Neural progenitor cell (in vitro differentiated cells): ENCODE measurements at regions not wholly inside any gene's neighbourhood (a gene's known extent, or its start where the extent isn't known, plus 50 kb on each side); places are given as distances from the start of the nearest gene placed in this dataset.

Experiments
- DNase-seq: peaks from one replicate; pipeline ENCODE4 v3.0.0-alpha.2; 2016; ENCODE audit warnings: low spot score
- H2AFZ ChIP-seq: fragments of 200-600 bp; sonication (generic); replicated peaks from 2 replicates; pipeline ENCODE4 v1.6.1; 2016; ENCODE audit warnings: antibody characterized with exemption
- H3F3A ChIP-seq: fragments of 200-600 bp; sonication (generic); 2 replicates; pipeline ENCODE4 v1.6.1; 2016; ENCODE audit warnings: antibody characterized with exemption, low read depth
- H3K27ac ChIP-seq: fragments of 200-600 bp; sonication (generic); 2 replicates; pipeline ENCODE4 v1.5.1; 2016; ENCODE audit warnings: mild to moderate bottlenecking
- H3K27me3 ChIP-seq: fragments of 200-600 bp; sonication (generic); 2 replicates; pipeline ENCODE4 v1.6.1; 2016; ENCODE audit warnings: mild to moderate bottlenecking, moderate library complexity
- H3K36me3 ChIP-seq: fragments of 200-600 bp; sonication (generic); 2 replicates; pipeline ENCODE4 v1.5.1; 2016
- H3K4me1 ChIP-seq: fragments of 200-600 bp; sonication (generic); 2 replicates; pipeline ENCODE4 v1.6.1; 2016; ENCODE audit warnings: mixed run types
- H3K4me2 ChIP-seq: fragments of 200-600 bp; sonication (generic); 2 replicates; pipeline ENCODE4 v1.6.1; 2016
- H3K4me3 ChIP-seq: fragments of 200-600 bp; sonication (generic); 2 replicates; pipeline ENCODE4 v1.5.1; 2016
- H3K79me2 ChIP-seq: fragments of 200-600 bp; sonication (generic); 2 replicates; pipeline ENCODE4 v1.6.1; 2016; ENCODE audit warnings: low read depth
- H3K9ac ChIP-seq: fragments of 200-600 bp; sonication (generic); 2 replicates; pipeline ENCODE4 v1.6.1; 2016
- H3K9me3 ChIP-seq: fragments of 200-600 bp; sonication (generic); 2 replicates; pipeline ENCODE4 v1.5.1; 2016; ENCODE audit warnings: low read depth
- H4K20me1 ChIP-seq: fragments of 200-600 bp; sonication (generic); 2 replicates; pipeline ENCODE4 v1.6.1; 2016; ENCODE audit warnings: low read depth
- H3K27ac Mint-ChIP-seq: 3 replicates; pipeline ENCODE4 v1.8.0; 2021; ENCODE audit warnings: mixed read lengths
- H3K27me3 Mint-ChIP-seq: 2 replicates; pipeline ENCODE4 v1.8.0; 2022; ENCODE audit warnings: low read depth, mild to moderate bottlenecking, inconsistent platforms, moderate library complexity, mixed read lengths; ENCODE audit not compliant: insufficient read depth
- H3K36me3 Mint-ChIP-seq: 3 replicates; pipeline ENCODE4 v1.8.0; 2021; ENCODE audit warnings: mixed read lengths
- H3K4me1 Mint-ChIP-seq: 3 replicates; pipeline ENCODE4 v1.8.0; 2021; ENCODE audit warnings: mixed read lengths
- H3K4me3 Mint-ChIP-seq: 3 replicates; pipeline ENCODE4 v1.8.0; 2021; ENCODE audit warnings: mild to moderate bottlenecking, moderate library complexity, mixed read lengths
- H3K9me3 Mint-ChIP-seq: 3 replicates; pipeline ENCODE4 v1.8.0; 2020; ENCODE audit warnings: mixed read lengths
- CTCF ChIP-seq: fragments of 200-600 bp; sonication (generic); IDR thresholded peaks from 2 replicates; pipeline ENCODE4 v1.5.1; 2017; ENCODE audit warnings: antibody characterized with exemption, mild to moderate bottlenecking
- EZH2 ChIP-seq: fragments of 200-600 bp; sonication (generic); IDR thresholded peaks from 2 replicates; pipeline ENCODE4 v1.6.1; 2017; ENCODE audit warnings: antibody characterized with exemption, mild to moderate bottlenecking, moderate library complexity
- EZH2phosphoT487 ChIP-seq: fragments of 200-600 bp; sonication (generic); IDR thresholded peaks from 2 replicates; pipeline ENCODE4 v1.6.1; 2017; ENCODE audit warnings: antibody characterized with exemption

DNA sequence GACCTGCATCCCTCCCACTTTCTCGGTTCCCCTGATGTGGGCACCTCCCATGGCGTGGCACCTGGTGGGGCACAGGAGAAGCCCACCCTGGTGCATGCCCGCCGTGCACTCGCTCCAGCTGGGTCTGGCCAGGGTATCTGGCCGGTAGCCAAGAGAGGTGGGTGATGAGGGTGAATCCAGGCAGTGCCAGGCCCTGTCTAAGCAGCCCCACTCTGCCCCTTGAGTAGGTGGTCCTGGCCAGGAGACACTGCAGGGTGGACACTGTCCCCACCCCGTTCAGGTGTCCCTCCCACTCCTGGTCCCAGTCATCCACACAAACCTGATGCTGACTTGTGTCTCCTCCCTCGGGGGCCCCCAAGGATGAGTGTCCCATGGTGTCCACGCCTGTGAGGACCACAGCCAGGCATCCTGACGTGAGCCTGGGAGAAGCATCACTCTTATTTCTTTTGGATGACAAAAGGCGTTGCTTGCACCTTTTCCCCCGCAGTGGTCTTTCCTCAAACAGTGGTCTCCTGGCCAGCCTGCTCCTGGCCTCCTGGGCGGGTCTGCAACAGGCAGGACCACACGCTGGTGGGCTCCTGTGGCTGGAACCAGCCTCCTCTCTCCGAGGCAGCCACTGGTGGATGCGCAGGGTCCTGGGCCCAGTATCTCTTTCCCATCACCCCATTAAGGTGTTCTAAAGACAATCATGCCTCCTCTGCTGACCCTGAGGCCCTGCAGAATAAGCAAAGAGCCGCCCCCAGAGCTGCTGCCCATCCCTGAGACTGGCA, 922.3 kb downstream of the BRD1 start:
- Histone ChIP-seq H3K27ac (no peak overlapping the region), H3K36me3 (no peaks in the 10 kb centered on the region), H3K9me3 (no peaks in the 10 kb centered on the region), H3K9ac (no peak overlapping the region), H3K4me3 (no peak overlapping the region), H3F3A (no peaks in the 10 kb centered on the region), H3K79me2 (no peaks in the 10 kb centered on the region), H4K20me1 (no peaks in the 10 kb centered on the region), H3K4me2 (no peak overlapping the region), H3K27me3 (no peaks in the 10 kb centered on the region), H3K4me1 (no peaks in the 10 kb centered on the region), H2AFZ (no peak overlapping the region)
- H3K27ac Mint-ChIP-seq, result no peak overlapping the region
- H3K4me1 Mint-ChIP-seq, result peaks cover 6% of the 10 kb centered on the region
- no peak for DNase-seq
- no peak overlapping the region for H3K4me3 Mint-ChIP-seq
- peaks cover 2% of the 10 kb centered on the region for H3K27me3 Mint-ChIP-seq
- H3K36me3 Mint-ChIP-seq, result no peaks in the 10 kb centered on the region
- no peaks in the 10 kb centered on the region for H3K9me3 Mint-ChIP-seq
- TF ChIP-seq EZH2phosphoT487, result no peak
- TF ChIP-seq EZH2, result no peak
- TF ChIP-seq CTCF, result no peak

- H3K9me3 ChIP-seq, result no peaks in the 10 kb centered on the region
- no peaks in the 10 kb centered on the region for H3K36me3 ChIP-seq
- no peak overlapping the region for H3K4me3 ChIP-seq
- no peaks in the 10 kb centered on the region for H3F3A ChIP-seq
- H3K27me3 ChIP-seq, result no peaks in the 10 kb centered on the region
- no peaks in the 10 kb centered on the region for H4K20me1 ChIP-seq
- H3K4me1 Mint-ChIP-seq, result peaks cover 6% of the 10 kb centered on the region
- no peaks in the 10 kb centered on the region for H3K9me3 Mint-ChIP-seq
- H3K4me3 Mint-ChIP-seq, result no peak overlapping the region
- no peak overlapping the region for H3K9ac ChIP-seq
- no peak for DNase-seq
- H3K4me1 ChIP-seq, result no peaks in the 10 kb centered on the region
- TF ChIP-seq EZH2phosphoT487 (no peak), EZH2 (no peak), CTCF (no peak)
- no peak overlapping the region for H3K27ac Mint-ChIP-seq
- H3K79me2 ChIP-seq, result no peaks in the 10 kb centered on the region
- no peak overlapping the region for H3K4me2 ChIP-seq
- H2AFZ ChIP-seq, result no peak overlapping the region
- peaks cover 3% of the 10 kb centered on the region for H3K27me3 Mint-ChIP-seq
- H3K27ac ChIP-seq, result no peak overlapping the region
- H3K36me3 Mint-ChIP-seq, result no peaks in the 10 kb centered on the region
Observed at GRCh38 chr22:48902983-48903650, 924.6 kb downstream of the BRD1 start.

DNA sequence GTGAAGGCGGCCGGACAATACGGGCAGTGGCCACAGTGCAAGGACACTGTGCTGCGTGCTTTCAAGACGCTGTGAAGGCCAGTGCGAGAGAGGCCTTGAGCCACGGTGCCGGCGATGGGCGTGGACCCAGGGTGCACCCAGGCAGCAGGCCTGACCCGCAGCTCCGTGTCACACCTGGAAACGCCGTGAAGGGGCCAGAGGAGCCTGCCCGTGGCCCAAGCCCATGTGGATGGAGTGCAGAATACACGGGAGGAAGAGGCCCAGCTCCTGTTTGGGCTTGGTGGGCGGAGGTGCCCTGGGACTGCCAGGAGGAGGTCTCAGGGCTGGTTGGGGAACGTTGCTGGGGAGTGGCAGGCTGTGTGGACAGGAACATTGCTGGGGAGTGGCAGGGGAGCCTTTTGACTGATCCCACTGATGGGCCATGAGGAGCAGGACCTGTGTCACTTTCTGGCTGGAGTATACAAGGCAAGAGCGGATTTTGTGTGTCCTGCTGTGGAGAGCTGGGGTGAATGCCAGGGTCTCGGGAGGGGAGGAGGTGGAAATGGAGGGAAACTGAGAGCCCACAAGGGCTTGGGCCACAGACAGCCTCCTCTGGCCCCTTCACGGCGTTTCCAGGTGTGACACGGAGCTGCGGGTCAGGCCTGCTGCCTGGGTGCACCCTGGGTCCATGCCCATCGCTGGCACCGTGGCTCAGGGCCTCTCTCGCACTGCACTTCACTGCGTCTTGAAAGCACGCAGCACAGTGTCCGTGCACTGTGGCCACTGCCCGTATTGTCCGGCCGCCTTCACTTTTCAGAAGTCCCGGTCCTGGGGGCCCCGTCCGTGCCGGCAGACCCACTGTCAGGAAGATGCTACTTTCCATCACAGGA, 925.4 kb downstream of the BRD1 start:
- no peak overlapping the region for H3K27ac Mint-ChIP-seq

More for the DNA sequence above, 925.4 kb downstream of the BRD1 start:
- Mint-ChIP-seq H3K27me3 (peaks cover 4% of the 10 kb centered on the region), H3K4me1 (no peaks in the 10 kb centered on the region), H3K36me3 (no peaks in the 10 kb centered on the region), H3K4me3 (no peak overlapping the region), H3K9me3 (no peaks in the 10 kb centered on the region)
- Histone ChIP-seq H4K20me1 (no peaks in the 10 kb centered on the region), H3K4me3 (no peak overlapping the region), H3K27me3 (no peaks in the 10 kb centered on the region), H3K9me3 (no peaks in the 10 kb centered on the region), H3K4me1 (no peaks in the 10 kb centered on the region), H3F3A (no peaks in the 10 kb centered on the region), H3K79me2 (no peaks in the 10 kb centered on the region), H3K36me3 (no peaks in the 10 kb centered on the region), H3K27ac (no peak overlapping the region), H3K9ac (no peak overlapping the region), H2AFZ (no peak overlapping the region), H3K4me2 (no peak overlapping the region)
- DNase-seq, result no peak
- TF ChIP-seq EZH2, result no peak
- no peak for TF ChIP-seq CTCF
